HEK293 (cell line): ENCODE measurements at regions not wholly inside any gene's neighbourhood (a gene's known extent, or its start where the extent isn't known, plus 50 kb on each side); places are given as distances from the start of the nearest gene placed in this dataset.
A peak's percentile ranks its signal among the peaks of the same experiment; 100 is the strongest.

Experiments
- CTCF ChIA-PET: fragments of 350-600 bp; formaldehyde crosslinking; extraction: SDS; loops from one replicate; lab custom pipeline; 2021; ENCODE audit warnings: antibody characterized with exemption; lab: Yijun Ruan, JAX
- POLR2A ChIA-PET: fragments of 300-600 bp; formaldehyde crosslinking; extraction: SDS; loops from one replicate; lab custom pipeline; 2020; ENCODE audit warnings: antibody characterized with exemption, inconsistent platforms; lab: Yijun Ruan, JAX
- H3K27ac ChIP-seq: fragments of 200-500 bp; sonication (Bioruptor generic); 2 replicates; pipeline ENCODE4 v1.5.1; 2014; ENCODE audit warnings: low read depth, low read length, control low read depth, inconsistent platforms; ENCODE audit errors: extremely low read depth
- H3K36me3 ChIP-seq, 2 experiments: fragments of 200-500 bp in 1 of 2; sonication (Bioruptor generic) in 1 of 2; 1 replicate in 1 of 2; 2 replicates in 1 of 2; pipeline ENCODE4 v1.5.1; 2014 to 2017; ENCODE audit warnings: inconsistent platforms in 2 of 2, low read length in 2 of 2; ENCODE audit not compliant: control insufficient read depth in 2 of 2, insufficient read depth in 1 of 2
- H3K4me1 ChIP-seq: fragments of 200-500 bp; sonication (Bioruptor generic); 2 replicates; pipeline ENCODE4 v1.5.1; 2014; ENCODE audit warnings: mild to moderate bottlenecking, low read length, inconsistent platforms; ENCODE audit not compliant: control insufficient read depth, insufficient read depth
- H3K4me3 ChIP-seq: 2 replicates; pipeline ENCODE4 v1.5.1; 2011; ENCODE audit warnings: low read depth, mild to moderate bottlenecking, control low read depth, low read length, moderate library complexity
- H3K9me3 ChIP-seq: fragments of 200-500 bp; sonication (Bioruptor generic); 2 replicates; pipeline ENCODE4 v1.5.1; 2014; ENCODE audit warnings: low read depth, low read length, inconsistent platforms; ENCODE audit not compliant: control insufficient read depth, insufficient read depth
- GLI4 ChIP-seq: fragments of 450-650 bp; formaldehyde crosslinking; IDR thresholded peaks from 2 replicates; pipeline ENCODE4 v1.5.1; 2016; ENCODE audit warnings: missing biosample characterization, missing genetic modification characterization
- GLIS1 ChIP-seq: fragments of 450-650 bp; formaldehyde crosslinking; IDR thresholded peaks from 2 replicates; pipeline ENCODE4 v1.5.1; 2016; ENCODE audit warnings: missing biosample characterization, missing genetic modification characterization
- IKZF3 ChIP-seq: fragments of 450-650 bp; IDR thresholded peaks from 2 replicates; pipeline ENCODE4 v1.5.0; 2018; ENCODE audit warnings: missing biosample characterization, mild to moderate bottlenecking, missing genetic modification characterization, moderate library complexity
- KLF10 ChIP-seq: fragments of 450-650 bp; IDR thresholded peaks from 2 replicates; pipeline ENCODE4 v1.5.1; 2018; ENCODE audit warnings: missing biosample characterization, mild to moderate bottlenecking, missing genetic modification characterization
- KLF8 ChIP-seq: fragments of 450-650 bp; formaldehyde crosslinking; IDR thresholded peaks from 2 replicates; pipeline ENCODE4 v1.5.1; 2016; ENCODE audit warnings: missing biosample characterization, missing genetic modification characterization
- PRDM6 ChIP-seq: fragments of 450-650 bp; formaldehyde crosslinking; IDR thresholded peaks from 2 replicates; pipeline ENCODE4 v1.5.1; 2017; ENCODE audit warnings: missing biosample characterization, missing genetic modification characterization
- SP3 ChIP-seq: fragments of 450-650 bp; formaldehyde crosslinking; IDR thresholded peaks from 2 replicates; pipeline ENCODE4 v1.5.1; 2016; ENCODE audit warnings: missing biosample characterization, missing genetic modification characterization
- YY2 ChIP-seq: fragments of 450-650 bp; formaldehyde crosslinking; IDR thresholded peaks from 2 replicates; pipeline ENCODE4 v1.5.1; 2016; ENCODE audit warnings: missing biosample characterization, missing genetic modification characterization
- ZFP41 ChIP-seq: fragments of 450-650 bp; formaldehyde crosslinking; IDR thresholded peaks from 2 replicates; pipeline ENCODE4 v1.5.1; 2016; ENCODE audit warnings: missing biosample characterization, missing genetic modification characterization, borderline replicate concordance
- ZIC2 ChIP-seq: fragments of 450-650 bp; formaldehyde crosslinking; IDR thresholded peaks from 2 replicates; pipeline ENCODE4 v1.5.1; 2016; ENCODE audit warnings: missing biosample characterization, missing genetic modification characterization
- ZNF121 ChIP-seq: fragments of 450-650 bp; formaldehyde crosslinking; IDR thresholded peaks from 2 replicates; pipeline ENCODE4 v1.5.1; 2016; ENCODE audit warnings: missing biosample characterization, missing genetic modification characterization
- ZNF132 ChIP-seq: fragments of 450-650 bp; formaldehyde crosslinking; IDR thresholded peaks from 2 replicates; pipeline ENCODE4 v1.5.1; 2017; ENCODE audit warnings: missing biosample characterization, missing genetic modification characterization, borderline replicate concordance
- ZNF184 ChIP-seq: fragments of 450-650 bp; IDR thresholded peaks from 2 replicates; pipeline ENCODE4 v1.5.1; 2018; ENCODE audit warnings: missing biosample characterization, mild to moderate bottlenecking, missing genetic modification characterization
- ZNF223 ChIP-seq: fragments of 450-650 bp; formaldehyde crosslinking; IDR thresholded peaks from 2 replicates; pipeline ENCODE4 v1.5.1; 2016; ENCODE audit warnings: missing biosample characterization, missing genetic modification characterization
- ZNF426 ChIP-seq: fragments of 450-650 bp; formaldehyde crosslinking; IDR thresholded peaks from 2 replicates; pipeline ENCODE4 v1.5.1; 2017; ENCODE audit warnings: missing biosample characterization, missing genetic modification characterization, mild to moderate bottlenecking, inconsistent platforms, moderate library complexity
- ZNF501 ChIP-seq: fragments of 450-650 bp; formaldehyde crosslinking; IDR thresholded peaks from 2 replicates; pipeline ENCODE4 v1.5.1; 2016; ENCODE audit warnings: missing biosample characterization, missing genetic modification characterization
- ZNF560 ChIP-seq: fragments of 450-650 bp; formaldehyde crosslinking; IDR thresholded peaks from 2 replicates; pipeline ENCODE4 v1.5.1; 2017; ENCODE audit warnings: missing biosample characterization, missing genetic modification characterization, borderline replicate concordance
- ZNF585B ChIP-seq: fragments of 450-650 bp; formaldehyde crosslinking; IDR thresholded peaks from 2 replicates; pipeline ENCODE4 v1.5.1; 2016; ENCODE audit warnings: missing biosample characterization, missing genetic modification characterization
- ZNF596 ChIP-seq: fragments of 450-650 bp; IDR thresholded peaks from 2 replicates; pipeline ENCODE4 v1.5.0; 2018; ENCODE audit warnings: missing biosample characterization, mild to moderate bottlenecking, missing genetic modification characterization, moderate library complexity
- ZNF600 ChIP-seq: fragments of 450-650 bp; formaldehyde crosslinking; IDR thresholded peaks from 2 replicates; pipeline ENCODE4 v1.5.1; 2016; ENCODE audit warnings: missing biosample characterization, missing genetic modification characterization
- ZNF654 ChIP-seq: fragments of 450-650 bp; formaldehyde crosslinking; IDR thresholded peaks from 2 replicates; pipeline ENCODE4 v1.5.1; 2016; ENCODE audit warnings: low read depth, missing biosample characterization, missing genetic modification characterization
- ZNF660 ChIP-seq: fragments of 450-650 bp; IDR thresholded peaks from 2 replicates; pipeline ENCODE4 v1.5.1; 2018; ENCODE audit warnings: missing biosample characterization, mild to moderate bottlenecking, missing genetic modification characterization
- ZNF692 ChIP-seq: fragments of 450-650 bp; formaldehyde crosslinking; IDR thresholded peaks from 2 replicates; pipeline ENCODE4 v1.5.1; 2016; ENCODE audit warnings: missing biosample characterization, missing genetic modification characterization
- ZNF701 ChIP-seq: fragments of 450-650 bp; formaldehyde crosslinking; IDR thresholded peaks from 2 replicates; pipeline ENCODE4 v1.5.1; 2016; ENCODE audit warnings: missing biosample characterization, missing genetic modification characterization
- ZNF768 ChIP-seq: fragments of 450-650 bp; formaldehyde crosslinking; IDR thresholded peaks from 2 replicates; pipeline ENCODE4 v1.5.1; 2018; ENCODE audit warnings: missing biosample characterization, mild to moderate bottlenecking, missing genetic modification characterization
- TF ChIP-seq, protein P1 (sequence below): fragments of 450-650 bp; formaldehyde crosslinking; IDR thresholded peaks from 2 replicates; pipeline ENCODE4 v1.5.1; 2016; ENCODE audit warnings: missing biosample characterization, missing genetic modification characterization
- TF ChIP-seq, protein P2 (sequence below): fragments of 450-650 bp; formaldehyde crosslinking; IDR thresholded peaks from 2 replicates; pipeline ENCODE4 v1.5.1; 2017; ENCODE audit warnings: missing biosample characterization, missing genetic modification characterization
- TF ChIP-seq, protein P3 (sequence below): fragments of 450-650 bp; formaldehyde crosslinking; IDR thresholded peaks from 2 replicates; pipeline ENCODE4 v1.5.1; 2016; ENCODE audit warnings: missing biosample characterization, missing genetic modification characterization
- TF ChIP-seq, protein P4 (sequence below): fragments of 450-650 bp; formaldehyde crosslinking; IDR thresholded peaks from 2 replicates; pipeline ENCODE4 v1.5.1; 2016; ENCODE audit warnings: missing biosample characterization, missing genetic modification characterization

DNA sequence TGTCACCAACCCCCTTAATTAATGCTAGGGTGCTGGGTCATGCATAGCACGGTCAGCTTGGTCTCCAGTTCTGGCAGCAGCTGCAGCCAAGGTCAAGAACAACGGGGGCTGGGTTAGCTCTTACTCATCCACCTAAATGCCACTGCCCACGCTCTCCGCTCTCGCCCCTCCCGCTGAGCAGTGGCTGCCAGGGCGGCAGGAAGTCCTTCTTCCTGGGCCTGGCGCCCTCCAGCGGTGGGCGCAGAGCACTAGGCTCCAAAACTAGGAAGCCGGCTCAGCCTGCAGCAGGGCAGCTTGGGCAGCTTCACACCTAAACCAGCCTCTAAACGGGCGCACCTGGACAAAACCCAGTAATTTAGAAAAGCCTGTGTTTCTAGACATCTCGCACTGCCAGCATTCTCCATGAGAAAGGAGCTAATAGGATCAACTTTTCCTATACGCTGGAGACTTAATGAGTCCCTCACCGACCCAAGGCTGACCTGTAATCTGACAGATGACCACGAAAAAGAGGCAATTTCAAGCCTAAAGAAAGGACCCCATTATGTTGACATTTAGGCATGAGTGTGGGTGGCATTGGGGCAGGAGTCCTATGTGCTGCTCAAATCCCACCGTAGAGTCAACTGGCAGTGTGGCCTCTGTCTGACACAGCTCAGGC, 78.4 kb upstream of the LRRN2 start:
- no peaks in the 10 kb centered on the region for H3K9me3 ChIP-seq
- ChIA-PET POLR2A (interaction anchor here (0.6 to 0.9 kb wide), 3 partner anchors 112 to 237 kb away, joined by 3 to 4 read pairs (median 4); no protein-coding TSS in a partner anchor), CTCF (interaction anchor here (0.6 to 4.7 kb wide), 66 partner anchors 9 to 326 kb away, joined by 3 to 68 read pairs (median 5); no protein-coding TSS in a partner anchor)
- H3K4me3 ChIP-seq = no peak overlapping the region
- no peaks in the 10 kb centered on the region for H3K36me3 ChIP-seq
- no peak overlapping the region for H3K27ac ChIP-seq
- H3K4me1 ChIP-seq = no peaks in the 10 kb centered on the region
- TF ChIP-seq ZNF692 (no peak), ZNF560 (tag by site-specific recombination) (no peak), ZNF132 (tag by site-specific recombination) (no peak), ZNF223 (tag by site-specific recombination) (no peak), GLI4 (no peak), YY2 (tag by site-specific recombination) (no peak), ZNF600 (tag by site-specific recombination) (peak; percentile 52; the same call in 1 of the 2 replicates), SP3 (tag by site-specific recombination) (no peak), KLF10 (tag by site-specific recombination) (no peak), ZNF660 (peak; percentile 66; the same call in 1 of the 2 replicates), KLF8 (tag by site-specific recombination) (no peak), IKZF3 (peak; percentile 15; the same call in 1 of the 2 replicates), ZNF585B (tag by site-specific recombination) (no peak), ZNF426 (tag by site-specific recombination) (no peak), ZNF654 (peak; percentile 67), ZNF184 (tag by site-specific recombination) (no peak), ZFP41 (tag by site-specific recombination) (no peak), ZIC2 (tag by site-specific recombination) (peak; percentile 80), ZNF121 (tag by site-specific recombination) (no peak), ZNF768 (tag by site-specific recombination) (no peak), ZNF501 (tag by site-specific recombination) (0 out of 2 replicates have a peak, but pooled peaks have one; percentile 30), ZNF596 (tag by site-specific recombination) (no peak), ZNF701 (tag by site-specific recombination) (no peak), GLIS1 (peak; percentile 59), PRDM6 (no peak)
- TF ChIP-seq, protein P1, sequence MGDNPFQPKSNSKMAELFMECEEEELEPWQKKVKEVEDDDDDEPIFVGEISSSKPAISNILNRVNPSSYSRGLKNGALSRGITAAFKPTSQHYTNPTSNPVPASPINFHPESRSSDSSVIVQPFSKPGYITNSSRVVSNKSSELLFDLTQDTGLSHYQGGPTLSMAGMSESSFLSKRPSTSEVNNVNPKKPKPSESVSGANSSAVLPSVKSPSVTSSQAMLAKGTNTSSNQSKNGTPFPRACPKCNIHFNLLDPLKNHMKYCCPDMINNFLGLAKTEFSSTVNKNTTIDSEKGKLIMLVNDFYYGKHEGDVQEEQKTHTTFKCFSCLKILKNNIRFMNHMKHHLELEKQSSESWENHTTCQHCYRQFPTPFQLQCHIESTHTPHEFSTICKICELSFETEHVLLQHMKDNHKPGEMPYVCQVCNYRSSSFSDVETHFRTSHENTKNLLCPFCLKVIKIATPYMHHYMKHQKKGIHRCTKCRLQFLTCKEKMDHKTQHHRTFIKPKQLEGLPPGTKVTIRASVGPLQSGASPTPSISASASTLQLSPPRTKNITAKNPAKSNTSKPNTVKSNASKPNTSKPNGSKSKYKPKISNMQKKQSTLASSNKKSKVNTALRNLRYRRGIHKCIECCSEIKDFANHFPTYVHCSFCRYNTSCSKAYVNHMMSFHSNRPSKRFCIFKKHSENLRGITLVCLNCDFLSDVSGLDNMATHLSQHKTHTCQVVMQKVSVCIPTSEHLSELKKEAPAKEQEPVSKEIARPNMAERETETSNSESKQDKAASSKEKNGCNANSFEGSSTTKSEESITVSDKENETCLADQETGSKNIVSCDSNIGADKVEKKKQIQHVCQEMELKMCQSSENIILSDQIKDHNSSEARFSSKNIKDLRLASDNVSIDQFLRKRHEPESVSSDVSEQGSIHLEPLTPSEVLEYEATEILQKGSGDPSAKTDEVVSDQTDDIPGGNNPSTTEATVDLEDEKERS (tag by site-specific recombination) = no peak
- TF ChIP-seq, protein P2, sequence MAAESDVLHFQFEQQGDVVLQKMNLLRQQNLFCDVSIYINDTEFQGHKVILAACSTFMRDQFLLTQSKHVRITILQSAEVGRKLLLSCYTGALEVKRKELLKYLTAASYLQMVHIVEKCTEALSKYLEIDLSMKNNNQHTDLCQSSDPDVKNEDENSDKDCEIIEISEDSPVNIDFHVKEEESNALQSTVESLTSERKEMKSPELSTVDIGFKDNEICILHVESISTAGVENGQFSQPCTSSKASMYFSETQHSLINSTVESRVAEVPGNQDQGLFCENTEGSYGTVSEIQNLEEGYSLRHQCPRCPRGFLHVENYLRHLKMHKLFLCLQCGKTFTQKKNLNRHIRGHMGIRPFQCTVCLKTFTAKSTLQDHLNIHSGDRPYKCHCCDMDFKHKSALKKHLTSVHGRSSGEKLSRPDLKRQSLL = no peak
- TF ChIP-seq, protein P3, sequence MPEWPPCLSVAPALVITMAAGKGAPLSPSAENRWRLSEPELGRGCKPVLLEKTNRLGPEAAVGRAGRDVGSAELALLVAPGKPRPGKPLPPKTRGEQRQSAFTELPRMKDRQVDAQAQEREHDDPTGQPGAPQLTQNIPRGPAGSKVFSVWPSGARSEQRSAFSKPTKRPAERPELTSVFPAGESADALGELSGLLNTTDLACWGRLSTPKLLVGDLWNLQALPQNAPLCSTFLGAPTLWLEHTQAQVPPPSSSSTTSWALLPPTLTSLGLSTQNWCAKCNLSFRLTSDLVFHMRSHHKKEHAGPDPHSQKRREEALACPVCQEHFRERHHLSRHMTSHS (tag by site-specific recombination) = no peak
- TF ChIP-seq, protein P4, sequence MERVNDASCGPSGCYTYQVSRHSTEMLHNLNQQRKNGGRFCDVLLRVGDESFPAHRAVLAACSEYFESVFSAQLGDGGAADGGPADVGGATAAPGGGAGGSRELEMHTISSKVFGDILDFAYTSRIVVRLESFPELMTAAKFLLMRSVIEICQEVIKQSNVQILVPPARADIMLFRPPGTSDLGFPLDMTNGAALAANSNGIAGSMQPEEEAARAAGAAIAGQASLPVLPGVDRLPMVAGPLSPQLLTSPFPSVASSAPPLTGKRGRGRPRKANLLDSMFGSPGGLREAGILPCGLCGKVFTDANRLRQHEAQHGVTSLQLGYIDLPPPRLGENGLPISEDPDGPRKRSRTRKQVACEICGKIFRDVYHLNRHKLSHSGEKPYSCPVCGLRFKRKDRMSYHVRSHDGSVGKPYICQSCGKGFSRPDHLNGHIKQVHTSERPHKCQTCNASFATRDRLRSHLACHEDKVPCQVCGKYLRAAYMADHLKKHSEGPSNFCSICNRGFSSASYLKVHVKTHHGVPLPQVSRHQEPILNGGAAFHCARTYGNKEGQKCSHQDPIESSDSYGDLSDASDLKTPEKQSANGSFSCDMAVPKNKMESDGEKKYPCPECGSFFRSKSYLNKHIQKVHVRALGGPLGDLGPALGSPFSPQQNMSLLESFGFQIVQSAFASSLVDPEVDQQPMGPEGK = peak; percentile 61
